HepG2 (cell line): ENCODE measurements at regions not wholly inside any gene's neighbourhood (a gene's known extent, or its start where the extent isn't known, plus 50 kb on each side); places are given as distances from the start of the nearest gene placed in this dataset.

Experiments
- BRCA1 ChIP-seq: sonication (generic); formaldehyde crosslinking; IDR thresholded peaks from 2 replicates; pipeline ENCODE4 v1.4.0; 2020; ENCODE audit warnings: missing genetic modification reagents
- BRF2 ChIP-seq: sonication (generic); formaldehyde crosslinking; IDR thresholded peaks from 2 replicates; pipeline ENCODE4 v1.8.1; 2022; ENCODE audit warnings: mild to moderate bottlenecking, missing genetic modification reagents
- FOXC1 ChIP-seq: sonication (generic); formaldehyde crosslinking; IDR thresholded peaks from 2 replicates; pipeline ENCODE4 v1.8.0; 2022; ENCODE audit warnings: mild to moderate bottlenecking, missing genetic modification reagents, borderline replicate concordance
- HMGA1 ChIP-seq: sonication (generic); formaldehyde crosslinking; conservative IDR thresholded peaks from 2 replicates; pipeline ENCODE4 v1.4.0; 2020; ENCODE audit warnings: missing genetic modification reagents
- HOXA7 ChIP-seq: sonication (generic); formaldehyde crosslinking; IDR thresholded peaks from 2 replicates; pipeline ENCODE4 v1.8.1; 2022; ENCODE audit warnings: mild to moderate bottlenecking, missing genetic modification reagents, moderate library complexity
- MAFG ChIP-seq: sonication (generic); formaldehyde crosslinking; IDR thresholded peaks from 2 replicates; pipeline ENCODE4 v1.5.1; 2020; ENCODE audit warnings: mild to moderate bottlenecking, missing genetic modification reagents
- RXRB ChIP-seq: IDR thresholded peaks from 2 replicates; pipeline ENCODE4 v1.6.1; 2016; ENCODE audit warnings: borderline replicate concordance, missing genetic modification reagents, missing compliant biosample characterization
- SMAD3 ChIP-seq: sonication (generic); formaldehyde crosslinking; IDR thresholded peaks from 2 replicates; pipeline ENCODE4 v1.4.0; 2020; ENCODE audit warnings: missing genetic modification reagents
- SOX13 ChIP-seq, 3 experiments: fragments of 450-650 bp in 1 of 3; sonication (generic) in 1 of 3; formaldehyde crosslinking in 1 of 3; IDR thresholded peaks in 2 of 3; conservative IDR thresholded peaks in 1 of 3; 2 replicates each; pipeline versions ENCODE4 v1.5.0 to v1.6.1; 2016 to 2020; ENCODE audit warnings: antibody characterized with exemption in 1 of 3, mild to moderate bottlenecking in 1 of 3, missing compliant biosample characterization in 1 of 3, missing genetic modification reagents in 1 of 3, moderate library complexity in 1 of 3
- TP53 ChIP-seq: sonication (generic); formaldehyde crosslinking; conservative IDR thresholded peaks from 2 replicates; pipeline ENCODE4 v1.4.0; 2020; ENCODE audit warnings: missing genetic modification reagents
- ZBTB46 ChIP-seq: sonication (generic); formaldehyde crosslinking; IDR thresholded peaks from 2 replicates; pipeline ENCODE4 v1.4.0; 2020; ENCODE audit warnings: mild to moderate bottlenecking, missing genetic modification reagents, borderline replicate concordance
- ZFX ChIP-seq: sonication (generic); formaldehyde crosslinking; IDR thresholded peaks from 2 replicates; pipeline ENCODE4 v1.4.0; 2020; ENCODE audit warnings: mild to moderate bottlenecking, low read depth, missing genetic modification reagents, moderate library complexity
- ZNF253 ChIP-seq: sonication (generic); formaldehyde crosslinking; IDR thresholded peaks from 2 replicates; pipeline ENCODE4 v1.8.0; 2022; ENCODE audit warnings: mild to moderate bottlenecking, missing genetic modification reagents, borderline replicate concordance
- ZNF367 ChIP-seq: sonication (generic); formaldehyde crosslinking; IDR thresholded peaks from 2 replicates; pipeline ENCODE4 v1.4.0; 2020; ENCODE audit warnings: missing genetic modification reagents, borderline replicate concordance
- ZNF382 ChIP-seq: sonication (generic); formaldehyde crosslinking; IDR thresholded peaks from 2 replicates; pipeline ENCODE4 v1.5.0; 2020; ENCODE audit warnings: missing genetic modification reagents, mild to moderate bottlenecking, borderline replicate concordance
- ZNF484 ChIP-seq: sonication (generic); formaldehyde crosslinking; IDR thresholded peaks from 2 replicates; pipeline ENCODE4 v1.5.1; 2020; ENCODE audit warnings: mild to moderate bottlenecking, low read depth, missing genetic modification reagents, borderline replicate concordance
- ZNF589 ChIP-seq: sonication (generic); formaldehyde crosslinking; conservative IDR thresholded peaks from 2 replicates; pipeline ENCODE4 v1.8.0; 2022; ENCODE audit warnings: mild to moderate bottlenecking, moderate library complexity, missing genetic modification reagents
- ZNF710 ChIP-seq: sonication (generic); formaldehyde crosslinking; IDR thresholded peaks from 2 replicates; pipeline ENCODE4 v1.5.0; 2020; ENCODE audit warnings: mild to moderate bottlenecking, missing genetic modification reagents, borderline replicate concordance
- ZNF777 ChIP-seq: sonication (generic); formaldehyde crosslinking; IDR thresholded peaks from 2 replicates; pipeline ENCODE4 v1.4.0; 2020; ENCODE audit warnings: missing genetic modification reagents
- ZNF841 ChIP-seq: sonication (generic); formaldehyde crosslinking; IDR thresholded peaks from 2 replicates; pipeline ENCODE4 v1.8.1; 2023; ENCODE audit warnings: missing genetic modification reagents, borderline replicate concordance
- ZSCAN25 ChIP-seq: sonication (generic); formaldehyde crosslinking; IDR thresholded peaks from 2 replicates; pipeline ENCODE4 v1.8.0; 2022; ENCODE audit warnings: mild to moderate bottlenecking, missing genetic modification reagents
- TF ChIP-seq, protein P1 (sequence below): sonication (generic); formaldehyde crosslinking; IDR thresholded peaks from 2 replicates; pipeline ENCODE4 v1.9.0; 2022; ENCODE audit warnings: low read depth, missing genetic modification reagents

- peak; percentile 88 for TF ChIP-seq ZNF710 (CRISPR knock-in tag)
- TF ChIP-seq BRCA1 (CRISPR knock-in tag): no peak
- TF ChIP-seq, protein P1, sequence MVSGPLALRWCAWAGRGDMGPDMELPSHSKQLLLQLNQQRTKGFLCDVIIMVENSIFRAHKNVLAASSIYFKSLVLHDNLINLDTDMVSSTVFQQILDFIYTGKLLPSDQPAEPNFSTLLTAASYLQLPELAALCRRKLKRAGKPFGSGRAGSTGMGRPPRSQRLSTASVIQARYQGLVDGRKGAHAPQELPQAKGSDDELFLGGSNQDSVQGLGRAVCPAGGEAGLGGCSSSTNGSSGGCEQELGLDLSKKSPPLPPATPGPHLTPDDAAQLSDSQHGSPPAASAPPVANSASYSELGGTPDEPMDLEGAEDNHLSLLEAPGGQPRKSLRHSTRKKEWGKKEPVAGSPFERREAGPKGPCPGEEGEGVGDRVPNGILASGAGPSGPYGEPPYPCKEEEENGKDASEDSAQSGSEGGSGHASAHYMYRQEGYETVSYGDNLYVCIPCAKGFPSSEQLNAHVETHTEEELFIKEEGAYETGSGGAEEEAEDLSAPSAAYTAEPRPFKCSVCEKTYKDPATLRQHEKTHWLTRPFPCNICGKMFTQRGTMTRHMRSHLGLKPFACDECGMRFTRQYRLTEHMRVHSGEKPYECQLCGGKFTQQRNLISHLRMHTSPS (CRISPR knock-in tag): peak; percentile 96
- no peak for TF ChIP-seq FOXC1 (CRISPR knock-in tag)
- no peak for TF ChIP-seq ZNF253 (CRISPR knock-in tag)
- peak; percentile 97 for TF ChIP-seq RXRB (CRISPR knock-in tag)
- no peak for TF ChIP-seq TP53
- no peak for TF ChIP-seq ZNF367
- TF ChIP-seq ZNF841 (CRISPR knock-in tag): no peak
- no peak for TF ChIP-seq ZBTB46 (CRISPR knock-in tag)
- TF ChIP-seq ZNF484: no peak
- TF ChIP-seq MAFG (CRISPR knock-in tag): no peak
- TF ChIP-seq ZNF589 (CRISPR knock-in tag): no peak
- peak; percentile 66 for TF ChIP-seq SOX13 (IDR thresholded peaks at IDR 0.05)
- peak in 1 of 2 experiments; percentile 81; a peak in 2 of 4 replicates for TF ChIP-seq SOX13 (CRISPR knock-in tag; conservative IDR thresholded peaks at IDR 0.05 in 1 of 2, IDR thresholded peaks at IDR 0.05 in 1 of 2)
- TF ChIP-seq ZNF382 (CRISPR knock-in tag): no peak
- TF ChIP-seq SMAD3: peak; percentile 40; the same call in 1 of the 2 replicates
- TF ChIP-seq ZNF777 (CRISPR knock-in tag): no peak
- TF ChIP-seq HOXA7 (CRISPR knock-in tag): no peak
- peak; percentile 43; the same call in 1 of the 2 replicates for TF ChIP-seq ZFX
- no peak for TF ChIP-seq BRF2 (CRISPR knock-in tag)
- TF ChIP-seq HMGA1 (CRISPR knock-in tag): no peak
- TF ChIP-seq ZSCAN25: peak; percentile 61; the same call in 1 of the 2 replicates
These were observed 64.6 kb upstream of the PIM1 start (continued) for GRCh38 chr6:37105148-37106050.
